ENCODE measurements at regions not wholly inside any gene's neighbourhood (a gene's known extent, or its start where the extent isn't known, plus 50 kb on each side); places are given as distances from the start of the nearest gene placed in this dataset.
A peak's percentile ranks its signal among the peaks of the same experiment; 100 is the strongest.

GRCh38 chr5:152701305-152701949 lies 296.3 kb upstream of the NMUR2 start:
- Histone ChIP-seq H2AFZ (ENCODE audit: low read depth, low read length) (no peak overlapping the region), H3K4me3 (ENCODE audit: insufficient read depth, low read depth, low read length) (no peak overlapping the region), H4K20me1 (ENCODE audit: insufficient read depth, low read length) (no peaks in the 10 kb centered on the region), H3K36me3 (ENCODE audit: insufficient read depth, low read length) (no peaks in the 10 kb centered on the region), H3K9ac (ENCODE audit: low read length) (no peak overlapping the region), H3K4me2 (ENCODE audit: low read length) (no peak overlapping the region), H3K27me3 (ENCODE audit: insufficient read depth, low read length) (no peaks in the 10 kb centered on the region), H3K79me2 (ENCODE audit: insufficient read depth, low read length) (no peaks in the 10 kb centered on the region), H3K9me3 (ENCODE audit: insufficient read depth, low read depth, low read length) (no peaks in the 10 kb centered on the region), H3K4me1 (ENCODE audit: insufficient read depth, low read length) (no peaks in the 10 kb centered on the region), H3K27ac (ENCODE audit: low read depth, low read length) (no peak overlapping the region)
- Mint-ChIP-seq H3K27me3 (ENCODE audit: low read depth, unreplicated experiment) (no peaks in the 10 kb centered on the region), H3K4me1 (ENCODE audit: low read depth, unreplicated experiment) (no peaks in the 10 kb centered on the region), H3K9me3 (ENCODE audit: unreplicated experiment) (no peaks in the 10 kb centered on the region), H3K4me3 (ENCODE audit: unreplicated experiment) (no peak overlapping the region), H3K27ac (ENCODE audit: unreplicated experiment) (no peak overlapping the region), H3K36me3 (ENCODE audit: low read depth, unreplicated experiment) (no peaks in the 10 kb centered on the region)
- DNase-seq (ENCODE audit: low read depth), result no peak
- FAIRE-seq, result no peak
- TF ChIP-seq EZH2 (IDR thresholded peaks at IDR 0.05; ENCODE audit: insufficient read depth, low read length) (no peak), CTCF (IDR thresholded peaks at IDR 0.05; ENCODE audit: insufficient read depth, low read depth, low read length) (no peak)

- TF ChIP-seq EZH2 (IDR thresholded peaks at IDR 0.05; ENCODE audit: insufficient read depth, low read length) (no peak), CTCF (IDR thresholded peaks at IDR 0.05; ENCODE audit: insufficient read depth, low read depth, low read length) (no peak)
- no peaks in the 10 kb centered on the region for H3K36me3 Mint-ChIP-seq (ENCODE audit: low read depth, unreplicated experiment)
- H3K27ac ChIP-seq (ENCODE audit: low read depth, low read length), result no peak overlapping the region
- no peaks in the 10 kb centered on the region for H3K4me1 ChIP-seq (ENCODE audit: insufficient read depth, low read length)
- no peak overlapping the region for H3K4me3 ChIP-seq (ENCODE audit: insufficient read depth, low read depth, low read length)
- H3K36me3 ChIP-seq (ENCODE audit: insufficient read depth, low read length), result no peaks in the 10 kb centered on the region
- H3K4me2 ChIP-seq (ENCODE audit: low read length), result no peak overlapping the region
- H3K27me3 Mint-ChIP-seq (ENCODE audit: low read depth, unreplicated experiment), result no peaks in the 10 kb centered on the region
- no peaks in the 10 kb centered on the region for H3K9me3 Mint-ChIP-seq (ENCODE audit: unreplicated experiment)
- H3K79me2 ChIP-seq (ENCODE audit: insufficient read depth, low read length), result no peaks in the 10 kb centered on the region
- FAIRE-seq, result no peak
- H3K27me3 ChIP-seq (ENCODE audit: insufficient read depth, low read length), result no peaks in the 10 kb centered on the region
- H3K9ac ChIP-seq (ENCODE audit: low read length), result no peak overlapping the region
- DNase-seq (ENCODE audit: low read depth), result no peak
- H4K20me1 ChIP-seq (ENCODE audit: insufficient read depth, low read length), result no peaks in the 10 kb centered on the region
- no peaks in the 10 kb centered on the region for H3K9me3 ChIP-seq (ENCODE audit: insufficient read depth, low read depth, low read length)
- H3K4me1 Mint-ChIP-seq (ENCODE audit: low read depth, unreplicated experiment), result no peaks in the 10 kb centered on the region
- no peak overlapping the region for H2AFZ ChIP-seq (ENCODE audit: low read depth, low read length)
- H3K4me3 Mint-ChIP-seq (ENCODE audit: unreplicated experiment), result no peak overlapping the region
- H3K27ac Mint-ChIP-seq (ENCODE audit: unreplicated experiment), result no peak overlapping the region
These were observed 299.2 kb upstream of the NMUR2 start for GRCh38 chr5:152704286-152704685.

- Mint-ChIP-seq H3K4me3 (ENCODE audit: unreplicated experiment) (no peak overlapping the region), H3K36me3 (ENCODE audit: low read depth, unreplicated experiment) (no peaks in the 10 kb centered on the region), H3K9me3 (ENCODE audit: unreplicated experiment) (no peaks in the 10 kb centered on the region), H3K27me3 (ENCODE audit: low read depth, unreplicated experiment) (no peaks in the 10 kb centered on the region), H3K27ac (ENCODE audit: unreplicated experiment) (no peak overlapping the region), H3K4me1 (ENCODE audit: low read depth, unreplicated experiment) (peaks cover 10% of the 10 kb centered on the region)
- no peak overlapping the region for H3K27ac ChIP-seq (ENCODE audit: low read depth, low read length)
- no peak overlapping the region for H3K4me3 ChIP-seq (ENCODE audit: insufficient read depth, low read depth, low read length)
- no peaks in the 10 kb centered on the region for H3K27me3 ChIP-seq (ENCODE audit: insufficient read depth, low read length)
- H2AFZ ChIP-seq (ENCODE audit: low read depth, low read length), result no peak overlapping the region
- no peak overlapping the region for H3K9ac ChIP-seq (ENCODE audit: low read length)
- DNase-seq (ENCODE audit: low read depth) (peak; percentile 14), FAIRE-seq (no peak)
- H3K4me2 ChIP-seq (ENCODE audit: low read length), result no peak overlapping the region
- no peak for TF ChIP-seq CTCF (IDR thresholded peaks at IDR 0.05; ENCODE audit: insufficient read depth, low read depth, low read length)
- TF ChIP-seq EZH2 (IDR thresholded peaks at IDR 0.05; ENCODE audit: insufficient read depth, low read length), result no peak
- no peaks in the 10 kb centered on the region for H4K20me1 ChIP-seq (ENCODE audit: insufficient read depth, low read length)
- no peaks in the 10 kb centered on the region for H3K4me1 ChIP-seq (ENCODE audit: insufficient read depth, low read length)
- H3K36me3 ChIP-seq (ENCODE audit: insufficient read depth, low read length), result no peaks in the 10 kb centered on the region
- no peaks in the 10 kb centered on the region for H3K9me3 ChIP-seq (ENCODE audit: insufficient read depth, low read depth, low read length)
- H3K79me2 ChIP-seq (ENCODE audit: insufficient read depth, low read length), result no peaks in the 10 kb centered on the region
These were observed 306.8 kb upstream of the NMUR2 start for GRCh38 chr5:152711801-152712388.

Data from astrocyte (in vitro differentiated cells and primary cell).